GM21381 (cell line): ENCODE measurements at regions not wholly inside any gene's neighbourhood (a gene's known extent, or its start where the extent isn't known, plus 50 kb on each side); places are given as distances from the start of the nearest gene placed in this dataset.

Source experiments
- ATAC-seq: cut with Tn5 transposase; IDR thresholded peaks from one replicate; pipeline ENCODE4 v1.9.1; 2021; ENCODE audit warnings: mild to moderate bottlenecking, moderate library complexity; ENCODE audit not compliant: unreplicated experiment

DNA sequence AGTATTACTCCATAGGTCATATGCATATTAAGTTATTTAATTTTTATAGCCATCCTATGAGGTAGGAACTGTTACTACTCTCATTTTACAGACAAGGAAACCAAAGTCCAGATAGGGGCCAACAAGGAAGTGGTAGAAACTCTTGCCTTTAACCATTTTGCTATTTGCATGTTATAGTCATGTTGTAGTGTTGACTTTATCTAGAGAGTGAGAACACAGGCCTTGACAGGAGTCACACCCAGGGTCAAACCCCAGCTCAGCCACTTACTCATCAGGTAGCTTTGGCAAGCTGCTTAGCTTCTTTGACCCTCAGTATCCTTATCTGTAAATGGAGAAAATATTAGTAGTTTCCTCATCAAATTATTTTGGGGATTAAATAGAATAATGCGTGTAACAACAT is 156.2 kb downstream of the CAND1 start:
- no peak for ATAC-seq

GRCh38 chr12:67426067-67426466 is 156.9 kb downstream of the CAND1 start:
- no peak for ATAC-seq

DNA sequence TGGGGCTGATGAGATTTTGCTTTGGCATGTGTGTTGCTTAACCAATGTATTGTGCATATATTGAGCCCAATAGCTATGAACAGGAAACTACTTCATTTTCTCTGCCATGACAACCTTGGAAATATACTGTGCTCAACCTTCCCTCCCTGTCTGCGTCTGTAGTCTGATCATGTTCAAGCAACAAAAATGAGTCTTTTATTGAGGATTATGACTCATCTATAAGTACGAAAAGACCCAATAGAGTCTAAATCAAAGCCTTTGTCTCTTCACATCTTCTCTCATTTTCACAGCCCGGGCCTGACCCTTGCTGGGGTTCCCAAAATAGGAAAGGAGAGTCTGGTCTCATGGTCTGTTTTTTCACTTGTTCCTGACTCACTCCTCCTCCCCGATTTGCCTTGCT is 158.2 kb downstream of the CAND1 start:
- no peak for ATAC-seq

DNA sequence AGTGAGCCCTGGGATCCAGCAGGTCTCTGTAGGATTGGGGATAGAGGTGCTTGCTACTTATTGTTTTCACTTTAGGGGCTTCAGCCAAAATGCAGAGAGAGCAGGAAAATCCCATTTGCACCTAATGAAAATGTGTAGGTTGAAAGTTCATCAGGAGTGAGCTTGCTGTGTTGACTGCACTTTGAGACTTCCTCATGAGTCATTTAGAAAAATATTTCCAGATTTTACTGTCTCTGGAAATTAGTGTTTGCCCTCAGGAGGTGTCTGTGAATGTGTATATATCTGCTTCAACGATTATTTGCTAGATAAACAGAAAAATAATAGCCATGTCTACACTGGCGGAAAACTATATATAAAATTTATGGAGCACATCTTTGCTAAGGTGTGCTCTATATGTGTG is 159.3 kb downstream of the CAND1 start:
- no peak for ATAC-seq

DNA sequence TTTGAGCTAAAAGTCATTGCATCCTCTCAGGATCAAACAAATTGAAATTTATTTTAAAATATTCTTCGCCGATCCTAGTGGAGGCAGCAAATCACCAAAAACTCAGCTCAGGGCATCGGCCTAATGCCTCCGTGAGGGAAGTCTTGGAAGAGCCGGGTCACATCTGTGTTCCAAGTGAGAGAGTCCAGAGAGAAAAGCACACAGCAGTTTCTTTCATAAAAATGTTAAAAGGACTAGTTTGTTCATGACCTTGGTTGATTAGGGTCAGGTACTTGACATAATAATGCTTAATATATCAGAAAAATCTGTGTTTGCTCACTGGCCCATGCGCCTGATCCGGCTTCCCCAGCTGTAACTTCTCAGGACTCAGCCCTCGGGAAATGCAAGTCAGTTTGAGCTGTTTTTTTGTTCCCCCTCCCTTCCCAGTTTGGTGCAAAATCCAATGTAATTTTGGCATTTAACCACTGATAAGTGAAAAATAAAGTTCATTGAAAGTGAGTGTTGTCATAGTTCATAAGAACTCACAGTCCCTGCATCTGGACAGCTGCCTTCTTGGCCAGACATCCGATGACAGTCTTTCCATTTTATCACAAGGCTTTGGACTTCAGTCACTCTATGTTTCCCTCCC is 161.7 kb downstream of the CAND1 start:
- ATAC-seq = no peak

GRCh38 chr12:67431411-67432020 is 162.4 kb downstream of the CAND1 start:
- ATAC-seq = no peak

DNA sequence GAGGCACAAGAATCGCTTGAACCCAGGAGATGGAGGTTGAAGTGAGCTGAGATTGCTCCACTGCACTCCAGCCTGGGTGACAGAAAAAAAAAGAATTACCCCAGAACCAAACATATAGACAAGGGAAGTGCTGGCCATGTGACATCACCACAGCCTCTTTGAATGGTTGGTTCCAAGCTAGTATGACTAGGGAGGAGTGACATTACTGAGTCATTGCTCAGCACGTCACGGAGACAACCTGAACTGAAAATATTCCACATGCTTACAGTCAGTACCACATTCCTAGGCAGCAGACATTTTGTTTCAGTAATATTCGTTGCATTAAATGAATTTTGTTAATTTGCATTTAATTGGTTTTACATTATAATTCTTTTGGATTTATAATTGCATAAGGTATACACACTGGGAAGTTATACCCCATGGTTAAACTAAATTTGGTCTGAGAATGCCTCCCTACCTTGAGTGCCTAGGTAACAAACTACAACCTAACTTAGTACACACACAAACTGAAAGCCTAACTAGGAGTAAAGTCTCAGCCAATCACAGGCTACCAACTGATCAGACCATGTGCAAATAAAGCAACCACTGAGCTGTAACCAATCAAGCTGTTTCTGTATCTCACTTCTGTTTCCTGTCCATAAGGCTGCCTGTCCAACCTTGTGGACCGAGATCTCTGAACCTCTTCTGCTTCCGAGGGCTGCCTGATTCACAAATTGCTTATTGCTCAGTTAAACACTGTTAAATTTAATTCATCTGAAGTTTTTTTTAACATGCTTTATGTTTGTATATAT is 164.4 kb downstream of the CAND1 start:
- peak; percentile 74 for ATAC-seq

- no peak for ATAC-seq
These were observed 165.7 kb downstream of the CAND1 start for GRCh38 chr12:67434671-67435370.

DNA sequence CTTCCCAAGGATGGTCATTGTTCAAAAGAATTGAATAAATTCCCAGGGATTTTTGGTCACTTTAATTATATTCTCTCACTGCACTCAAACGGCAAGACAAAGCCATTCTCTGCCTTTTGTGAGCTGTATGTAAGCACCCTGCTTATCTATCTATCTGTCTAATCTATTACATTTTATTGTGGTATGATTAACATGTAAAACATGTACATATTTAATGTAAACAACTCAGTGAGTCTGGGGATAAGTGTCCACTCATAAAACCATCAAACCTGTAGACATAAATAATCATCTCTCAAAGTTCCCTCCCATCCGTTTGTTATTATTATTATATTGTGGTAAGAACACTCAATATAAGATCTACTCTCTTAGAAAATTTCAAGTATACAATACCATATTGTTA is 167.1 kb downstream of the CAND1 start:
- ATAC-seq = no peak

DNA sequence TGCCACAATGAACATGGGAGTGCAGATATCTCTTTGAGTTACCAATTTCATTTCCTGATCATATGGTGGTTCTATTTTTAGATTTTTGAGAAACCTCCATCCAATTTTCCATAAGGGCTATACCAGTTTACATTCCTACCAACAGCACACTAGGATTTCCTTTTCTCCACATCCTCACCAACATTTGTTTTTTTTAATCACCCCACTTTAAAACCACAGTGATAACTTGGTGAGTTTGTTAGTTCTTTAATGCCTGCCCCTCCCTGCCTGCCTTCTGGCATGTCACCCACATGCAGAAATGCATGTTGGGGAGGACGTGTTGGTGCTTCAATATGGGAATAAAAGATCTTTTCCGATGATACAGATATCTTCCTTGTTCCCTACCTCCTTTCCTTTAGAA is 167.9 kb downstream of the CAND1 start:
- ATAC-seq = no peak

- ATAC-seq = no peak
These were observed 170.5 kb downstream of the CAND1 start for GRCh38 chr12:67439611-67440010.

- peak; percentile 83 for ATAC-seq
These were observed 172.7 kb downstream of the CAND1 start for GRCh38 chr12:67441736-67442346.

DNA sequence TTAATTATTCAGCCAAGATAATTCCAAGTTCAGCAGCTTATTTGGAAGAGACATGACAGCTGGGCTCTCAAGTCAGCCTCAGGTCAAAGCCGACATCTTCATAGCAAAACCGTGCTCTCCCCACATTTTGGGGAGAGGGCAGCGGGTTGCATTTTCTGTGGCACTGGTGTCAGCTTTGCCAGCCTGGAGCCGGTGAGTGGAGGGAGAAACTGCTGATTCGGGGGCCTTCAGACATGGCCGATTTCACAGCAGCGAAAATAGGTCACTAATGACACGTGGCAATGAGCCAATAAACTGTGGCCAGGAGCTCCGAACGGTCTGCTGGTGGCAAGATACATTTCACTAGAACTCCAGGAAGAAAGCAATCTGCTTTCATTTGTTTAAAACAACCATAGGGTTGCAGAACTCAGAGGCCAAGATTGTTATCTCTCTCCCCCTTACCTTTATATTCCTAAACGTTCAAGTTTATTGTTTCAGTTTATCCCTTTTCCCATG is 173.2 kb downstream of the CAND1 start:
- ATAC-seq = no peak

DNA sequence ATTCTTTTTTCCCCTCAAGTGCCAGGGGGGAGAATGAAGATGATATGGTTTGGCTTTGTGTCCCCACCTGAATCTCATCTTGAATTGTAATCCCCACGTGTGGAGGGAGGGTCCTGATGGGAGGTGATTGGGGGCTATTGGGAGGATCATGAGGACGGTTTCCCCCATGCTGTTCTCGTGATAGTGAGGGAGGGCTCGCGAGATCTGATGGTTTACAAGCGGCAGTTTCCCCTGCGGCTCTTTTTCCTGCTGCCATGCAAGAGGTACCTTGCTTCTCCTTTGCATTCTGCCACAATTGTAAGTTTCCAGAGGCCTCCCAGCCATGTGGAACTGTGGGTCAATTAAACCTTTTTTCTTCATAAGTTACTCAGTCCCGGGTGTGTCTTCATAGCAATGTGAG is 173.7 kb downstream of the CAND1 start:
- no peak for ATAC-seq

GRCh38 chr12:67444542-67444941 is 175.4 kb downstream of the CAND1 start:
- ATAC-seq = no peak

DNA sequence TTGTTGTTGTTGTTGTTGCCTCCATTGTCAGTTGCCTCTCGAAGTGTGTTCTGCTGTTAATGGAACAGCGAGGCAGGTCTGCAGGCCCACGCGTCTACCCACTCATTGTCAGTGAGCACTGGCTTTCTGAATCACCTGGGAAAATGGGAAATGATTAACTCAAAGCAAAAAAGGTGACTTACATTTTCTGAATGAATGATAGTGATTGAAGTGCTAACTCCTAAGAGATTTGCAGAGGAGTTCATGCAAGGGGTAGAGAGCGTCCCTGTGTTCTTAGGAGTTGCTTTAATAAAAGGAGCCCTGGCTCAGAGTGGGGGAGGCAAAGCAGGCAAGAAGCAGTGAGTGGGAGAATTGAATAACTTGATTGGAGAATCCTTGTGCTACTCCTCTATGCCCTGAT is 177.6 kb downstream of the CAND1 start:
- no peak for ATAC-seq

DNA sequence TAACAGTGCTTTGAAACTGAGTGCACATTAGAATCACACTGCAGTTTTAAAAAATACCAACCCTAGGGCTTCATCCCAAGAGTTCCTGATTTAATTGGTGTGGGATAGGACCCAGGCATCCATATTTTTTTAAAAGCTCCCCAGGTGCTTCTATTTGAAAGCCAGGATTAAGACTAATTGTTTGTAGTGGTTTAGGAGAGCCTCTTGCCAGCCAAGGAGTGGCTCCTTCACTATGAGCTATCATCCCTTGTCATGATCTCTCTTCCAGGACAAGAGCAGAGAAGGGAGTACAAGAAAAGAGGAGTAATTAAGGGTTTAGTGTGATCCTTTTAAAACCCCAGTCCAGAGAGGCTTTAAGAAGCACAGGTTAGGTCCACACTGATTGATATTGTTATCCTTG is 178.0 kb downstream of the CAND1 start:
- ATAC-seq = no peak

GRCh38 chr12:67449591-67450052 is 180.5 kb downstream of the CAND1 start:
- peak; percentile 72 for ATAC-seq

DNA sequence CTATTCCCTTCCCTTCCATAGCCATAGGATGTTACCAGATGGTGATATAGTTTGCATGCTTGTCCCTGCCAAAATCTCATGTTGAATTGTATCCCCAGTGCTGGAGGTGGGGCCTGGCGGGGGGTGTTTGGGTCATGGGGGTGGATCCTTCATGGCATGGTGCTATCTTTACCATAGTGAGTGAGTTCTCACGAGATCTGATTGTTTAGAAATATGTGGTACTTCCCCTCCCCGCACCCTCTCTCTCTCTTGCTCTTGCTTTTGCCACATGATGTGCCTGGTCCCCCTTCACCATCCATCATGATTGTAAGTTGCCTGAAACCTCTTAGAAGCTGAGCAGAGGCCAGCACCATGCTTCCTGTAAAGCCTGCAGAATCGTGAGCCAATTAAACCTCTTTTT is 181.3 kb downstream of the CAND1 start:
- no peak for ATAC-seq

GRCh38 chr12:67451206-67451605 is 182.0 kb downstream of the CAND1 start:
- no peak for ATAC-seq
